Progenitor cell of endocrine pancreas (in vitro differentiated cells): ENCODE measurements at regions not wholly inside any gene's neighbourhood (a gene's known extent, or its start where the extent isn't known, plus 50 kb on each side); places are given as distances from the start of the nearest gene placed in this dataset.

ENCODE experiments used
- DNase-seq: peaks from one replicate; pipeline ENCODE4 v3.0.0; 2021; ENCODE audit warnings: low spot score; ENCODE audit not compliant: unreplicated experiment
- H3K27ac Mint-ChIP-seq: 2 replicates; pipeline ENCODE4 v1.8.0; 2021; ENCODE audit warnings: mild to moderate bottlenecking, moderate library complexity, mixed read lengths
- H3K27me3 Mint-ChIP-seq: 2 replicates; pipeline ENCODE4 v1.8.0; 2021; ENCODE audit warnings: mixed read lengths
- H3K36me3 Mint-ChIP-seq: 2 replicates; pipeline ENCODE4 v1.8.0; 2022; ENCODE audit warnings: mixed read lengths; ENCODE audit not compliant: insufficient read depth
- H3K4me1 Mint-ChIP-seq: 2 replicates; pipeline ENCODE4 v1.8.0; 2021; ENCODE audit warnings: low read depth, mixed read lengths
- H3K4me3 Mint-ChIP-seq: 2 replicates; pipeline ENCODE4 v1.8.0; 2021; ENCODE audit warnings: low read depth, mild to moderate bottlenecking, moderate library complexity, mixed read lengths
- H3K9me3 Mint-ChIP-seq: 2 replicates; pipeline ENCODE4 v1.8.0; 2021; ENCODE audit warnings: low read depth, mixed read lengths
- TF ChIP-seq, protein P1 (sequence below): fragments of 200-600 bp; sonication (generic); IDR thresholded peaks from one replicate; pipeline ENCODE4 v1.5.0; 2021; ENCODE audit warnings: antibody characterized with exemption, mild to moderate bottlenecking; ENCODE audit not compliant: unreplicated experiment

DNA sequence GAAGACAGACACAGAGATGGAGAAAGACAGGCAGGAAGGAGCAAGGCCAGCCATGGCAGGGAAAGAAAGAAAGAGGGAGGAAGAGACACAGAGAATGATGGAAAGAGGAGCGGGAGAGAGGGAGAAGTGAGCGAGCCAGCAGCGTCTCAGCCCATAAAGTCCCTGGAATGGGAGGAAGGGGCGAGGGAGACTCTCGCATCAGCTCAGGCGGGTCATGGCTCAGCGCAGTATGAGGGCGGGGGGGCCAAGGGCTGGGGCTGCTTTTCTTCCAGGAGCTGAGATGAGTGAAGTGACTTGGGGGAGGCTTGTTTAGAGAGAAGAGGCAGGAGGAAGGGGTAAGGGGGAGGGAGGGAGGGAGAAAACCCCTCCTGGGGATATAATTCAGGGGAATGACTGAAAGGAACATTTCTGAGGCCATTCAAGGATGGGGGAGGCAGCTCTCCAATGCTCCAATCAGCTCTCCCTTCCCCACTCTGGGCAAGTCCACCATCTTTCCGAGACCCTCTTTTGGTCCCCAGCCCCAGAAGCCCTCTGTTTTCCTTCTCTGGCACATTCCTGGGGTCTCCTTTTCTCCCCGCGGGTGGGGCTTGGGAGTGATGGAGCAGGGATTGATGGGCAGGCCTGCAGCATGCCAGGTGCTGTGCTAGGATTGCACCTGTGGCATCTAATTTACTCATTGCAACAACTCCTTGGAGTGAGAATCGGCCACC lies 87.9 kb downstream of the HIF1AN start:
- no peak for DNase-seq
- Mint-ChIP-seq H3K4me3 (no peak overlapping the region), H3K27ac (no peak overlapping the region), H3K4me1 (no peaks in the 10 kb centered on the region), H3K9me3 (no peaks in the 10 kb centered on the region), H3K27me3 (peaks cover 76% of the 10 kb centered on the region), H3K36me3 (no peaks in the 10 kb centered on the region)
- TF ChIP-seq, protein P1, sequence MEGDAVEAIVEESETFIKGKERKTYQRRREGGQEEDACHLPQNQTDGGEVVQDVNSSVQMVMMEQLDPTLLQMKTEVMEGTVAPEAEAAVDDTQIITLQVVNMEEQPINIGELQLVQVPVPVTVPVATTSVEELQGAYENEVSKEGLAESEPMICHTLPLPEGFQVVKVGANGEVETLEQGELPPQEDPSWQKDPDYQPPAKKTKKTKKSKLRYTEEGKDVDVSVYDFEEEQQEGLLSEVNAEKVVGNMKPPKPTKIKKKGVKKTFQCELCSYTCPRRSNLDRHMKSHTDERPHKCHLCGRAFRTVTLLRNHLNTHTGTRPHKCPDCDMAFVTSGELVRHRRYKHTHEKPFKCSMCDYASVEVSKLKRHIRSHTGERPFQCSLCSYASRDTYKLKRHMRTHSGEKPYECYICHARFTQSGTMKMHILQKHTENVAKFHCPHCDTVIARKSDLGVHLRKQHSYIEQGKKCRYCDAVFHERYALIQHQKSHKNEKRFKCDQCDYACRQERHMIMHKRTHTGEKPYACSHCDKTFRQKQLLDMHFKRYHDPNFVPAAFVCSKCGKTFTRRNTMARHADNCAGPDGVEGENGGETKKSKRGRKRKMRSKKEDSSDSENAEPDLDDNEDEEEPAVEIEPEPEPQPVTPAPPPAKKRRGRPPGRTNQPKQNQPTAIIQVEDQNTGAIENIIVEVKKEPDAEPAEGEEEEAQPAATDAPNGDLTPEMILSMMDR: no peak

DNA sequence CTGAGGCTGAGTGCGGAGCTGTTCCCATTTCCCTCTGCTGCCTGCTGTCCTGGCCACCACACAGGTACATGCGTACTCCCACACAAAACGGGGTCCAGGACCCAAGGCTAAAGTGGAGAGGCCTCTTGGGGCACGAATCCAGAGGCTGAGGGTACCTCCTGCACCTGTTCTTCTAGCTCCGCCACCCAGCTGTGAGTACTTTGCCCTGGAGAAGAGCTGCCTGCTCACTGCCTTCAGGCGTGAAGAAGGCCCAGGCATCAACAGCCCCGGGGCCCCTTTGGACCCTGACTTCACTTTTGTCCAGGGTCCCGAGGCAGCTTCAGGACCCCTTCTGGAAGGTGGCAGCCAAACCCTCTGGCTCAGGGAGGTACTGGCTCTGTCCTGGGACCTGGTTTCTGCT lies 88.6 kb downstream of the HIF1AN start:
- TF ChIP-seq, protein P1: no peak
- Mint-ChIP-seq H3K27ac (no peak overlapping the region), H3K27me3 (peaks cover 72% of the 10 kb centered on the region), H3K4me3 (no peak overlapping the region), H3K9me3 (no peaks in the 10 kb centered on the region), H3K36me3 (no peaks in the 10 kb centered on the region), H3K4me1 (no peaks in the 10 kb centered on the region)
- DNase-seq: no peak

DNA sequence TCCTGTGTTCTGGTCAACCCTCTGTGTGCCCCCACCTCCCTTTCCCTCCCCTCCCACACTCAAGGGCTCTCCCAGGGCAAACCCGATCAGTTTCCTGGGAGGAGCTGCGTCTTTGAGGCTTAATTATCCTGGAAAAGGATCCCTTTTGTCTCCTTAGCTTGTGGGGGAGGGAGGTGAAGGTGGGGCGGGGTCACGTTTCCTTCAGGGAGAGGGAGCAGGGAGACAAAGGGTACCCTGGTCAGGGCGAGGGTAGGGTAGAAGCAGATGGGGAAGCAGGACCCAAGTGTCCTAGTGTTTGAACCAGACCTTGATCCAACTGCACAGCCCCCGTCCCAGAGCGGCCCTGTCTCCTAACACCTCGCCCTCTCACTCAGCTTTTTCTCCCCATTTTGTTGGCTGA lies 90.1 kb downstream of the HIF1AN start:
- TF ChIP-seq, protein P1: no peak
- no peaks in the 10 kb centered on the region for H3K36me3 Mint-ChIP-seq
- no peaks in the 10 kb centered on the region for H3K9me3 Mint-ChIP-seq
- H3K27ac Mint-ChIP-seq: no peak overlapping the region
- H3K4me3 Mint-ChIP-seq: no peak overlapping the region
- no peaks in the 10 kb centered on the region for H3K4me1 Mint-ChIP-seq
- no peak for DNase-seq
- peaks cover 62% of the 10 kb centered on the region for H3K27me3 Mint-ChIP-seq

DNA sequence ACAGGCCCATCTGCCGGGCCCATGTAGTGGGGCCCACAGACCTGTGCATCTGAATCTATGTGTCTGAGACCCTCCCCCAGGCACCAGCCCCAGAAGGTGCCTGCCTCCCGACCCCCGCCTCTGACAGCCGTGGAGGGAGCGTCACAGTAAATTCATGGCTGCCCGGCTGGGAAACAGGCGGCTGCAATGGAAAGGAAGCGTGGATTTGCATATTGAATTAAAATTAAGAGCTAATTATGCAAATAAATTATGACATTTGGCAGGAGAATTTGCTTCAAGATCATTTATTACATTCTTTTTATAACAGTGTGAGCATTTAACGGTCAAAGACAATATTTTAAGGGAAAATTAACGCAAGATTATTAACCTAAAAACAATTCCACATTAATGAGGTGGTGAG lies 92.3 kb downstream of the HIF1AN start:
- DNase-seq: no peak
- H3K4me1 Mint-ChIP-seq: no peaks in the 10 kb centered on the region
- H3K9me3 Mint-ChIP-seq: no peaks in the 10 kb centered on the region
- peaks cover 59% of the 10 kb centered on the region for H3K27me3 Mint-ChIP-seq
- TF ChIP-seq, protein P1: no peak
- H3K4me3 Mint-ChIP-seq: no peak overlapping the region
- H3K36me3 Mint-ChIP-seq: no peaks in the 10 kb centered on the region
- H3K27ac Mint-ChIP-seq: no peak overlapping the region

DNA sequence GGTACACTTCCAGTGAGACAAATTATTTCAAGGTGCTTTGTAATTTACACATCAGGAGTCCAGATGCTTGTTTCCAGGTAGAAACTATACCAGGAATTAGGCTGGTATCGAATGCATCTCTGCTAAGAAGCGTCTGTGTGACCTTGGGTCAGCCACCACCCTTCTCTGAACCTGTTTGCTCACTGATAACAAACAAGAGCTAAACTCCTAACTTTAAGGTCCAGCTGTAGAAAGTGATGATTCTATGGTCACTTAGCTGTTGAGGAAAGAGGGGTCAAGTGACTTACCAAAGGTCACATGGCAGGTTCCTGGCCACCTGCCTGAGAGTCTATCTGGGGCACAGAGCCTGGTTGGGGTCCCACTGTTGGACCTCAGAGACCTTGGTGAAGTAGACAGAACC lies 95.4 kb downstream of the HIF1AN start:
- Mint-ChIP-seq H3K9me3 (no peaks in the 10 kb centered on the region), H3K27me3 (peaks cover 59% of the 10 kb centered on the region), H3K27ac (no peak overlapping the region), H3K4me1 (no peaks in the 10 kb centered on the region), H3K4me3 (no peak overlapping the region), H3K36me3 (no peaks in the 10 kb centered on the region)
- TF ChIP-seq, protein P1: no peak
- DNase-seq: no peak
